NCI-H510A (cell line): ENCODE measurements at regions not wholly inside any gene's neighbourhood (a gene's known extent, or its start where the extent isn't known, plus 50 kb on each side); places are given as distances from the start of the nearest gene placed in this dataset.
"Not testable (repeated sequence)": the region's sequence is repeated elsewhere in the genome, so short reads cannot be mapped to it uniquely, and the experiment has no call there.

Experiments
- DNase-seq: peaks from one replicate; lab custom pipeline; 2025; lab: John Stamatoyannopoulos, UW

GRCh38 chr9:86997156-86997555 is 49.9 kb upstream of the GAS1 start:
- DNase-seq = no peak

- no peak for DNase-seq
Measured at GRCh38 chr9:86997951-86998350, 50.6 kb upstream of the GAS1 start.

GRCh38 chr9:87002517-87002916 is 55.2 kb upstream of the GAS1 start:
- DNase-seq = no peak

GRCh38 chr9:87004016-87004415 is 56.7 kb upstream of the GAS1 start:
- no peak for DNase-seq

GRCh38 chr9:87006956-87007355 is 59.6 kb upstream of the GAS1 start:
- DNase-seq = no peak

GRCh38 chr9:87007711-87008366 is 60.5 kb upstream of the GAS1 start:
- no peak for DNase-seq

GRCh38 chr9:87008667-87009066 is 61.4 kb upstream of the GAS1 start:
- no peak for DNase-seq

GRCh38 chr9:87010626-87011025 is 63.3 kb upstream of the GAS1 start:
- DNase-seq = no peak

GRCh38 chr9:87011551-87011950 is 64.2 kb upstream of the GAS1 start:
- no peak for DNase-seq

GRCh38 chr9:87013490-87013889 is 66.2 kb upstream of the GAS1 start:
- DNase-seq = no peak

- no peak for DNase-seq
Measured at GRCh38 chr9:87014436-87014835, 67.1 kb upstream of the GAS1 start.

GRCh38 chr9:87016681-87017080 is 69.4 kb upstream of the GAS1 start:
- DNase-seq = no peak

GRCh38 chr9:87020169-87020950 is 73.1 kb upstream of the GAS1 start:
- no peak for DNase-seq

GRCh38 chr9:87022178-87022577 is 74.9 kb upstream of the GAS1 start:
- no peak for DNase-seq

- no peak for DNase-seq
Measured at GRCh38 chr9:87026204-87026603, 78.9 kb upstream of the GAS1 start.

GRCh38 chr9:87028836-87029235 is 81.5 kb upstream of the GAS1 start:
- not testable (repeated sequence) for DNase-seq

- DNase-seq = no peak
Measured at GRCh38 chr9:87029905-87030304, 82.6 kb upstream of the GAS1 start.

- no peak for DNase-seq
Measured at GRCh38 chr9:87034841-87035240, 87.5 kb upstream of the GAS1 start.

- DNase-seq = no peak
Measured at GRCh38 chr9:87035879-87036278, 88.6 kb upstream of the GAS1 start.

GRCh38 chr9:87036506-87036905 is 89.2 kb upstream of the GAS1 start:
- DNase-seq = no peak

- no peak for DNase-seq
Measured at GRCh38 chr9:87039809-87040392, 92.6 kb upstream of the GAS1 start.

GRCh38 chr9:87040410-87041009 is 93.2 kb upstream of the GAS1 start:
- no peak for DNase-seq
